ENCODE measurements at regions not wholly inside any gene's neighbourhood (a gene's known extent, or its start where the extent isn't known, plus 50 kb on each side); places are given as distances from the start of the nearest gene placed in this dataset.

DNA sequence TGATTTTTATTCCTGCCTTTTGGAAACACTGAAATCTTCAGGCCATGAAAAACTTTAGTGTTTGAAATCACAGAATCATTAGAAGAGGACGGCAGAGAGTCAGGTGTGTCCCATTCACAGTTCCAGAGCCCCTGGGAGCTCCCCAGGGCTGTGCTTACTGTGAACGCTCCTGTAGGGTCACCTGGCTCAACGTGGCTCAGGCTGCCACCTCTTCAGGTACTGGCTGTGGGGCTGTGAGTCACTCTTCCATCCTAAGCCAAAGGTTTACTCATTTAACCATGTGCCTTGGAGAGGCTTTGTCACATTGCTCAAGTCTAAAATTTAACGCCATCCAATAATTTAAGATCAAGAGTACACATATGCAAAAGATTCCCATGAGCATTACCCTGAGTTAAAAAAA lies 50.2 kb upstream of the FSTL4 start:
- Histone ChIP-seq H3K4me1 (ENCODE audit: control insufficient read depth, insufficient read depth, low read length) (no peaks in the 10 kb centered on the region), H3K27me3 (ENCODE audit: control insufficient read depth, insufficient read depth, low read length) (peaks cover 11% of the 10 kb centered on the region), H3K9me3 (ENCODE audit: control insufficient read depth, low read depth, low read length) (no peaks in the 10 kb centered on the region), H3K36me3 (ENCODE audit: control insufficient read depth, insufficient read depth, low read length) (no peaks in the 10 kb centered on the region), H3K4me3 (ENCODE audit: low read length) (no peak overlapping the region), H3K27ac (ENCODE audit: low read length) (no peak overlapping the region)
- DNase-seq, result no peak
- no CpG with 5 or more reads among the region's 4 CpGs for WGBS (ENCODE audit: insufficient coverage, low lambda C conversion rate)
